PC-3 (cell line): ENCODE measurements at regions not wholly inside any gene's neighbourhood (a gene's known extent, or its start where the extent isn't known, plus 50 kb on each side); places are given as distances from the start of the nearest gene placed in this dataset.

Experiments
- CTCF ChIP-seq: fragments of 300-600 bp; sonication (generic); conservative IDR thresholded peaks from 2 replicates; pipeline ENCODE4 v1.5.1; 2017; ENCODE audit warnings: antibody characterized with exemption, low read depth, mild to moderate bottlenecking, low read length
- EZH2 ChIP-seq: fragments of 300-600 bp; sonication (generic); IDR thresholded peaks from one replicate; pipeline ENCODE4 v1.6.1; 2017; ENCODE audit warnings: antibody characterized with exemption, mild to moderate bottlenecking, low read length; ENCODE audit not compliant: unreplicated experiment
- EZH2phosphoT487 ChIP-seq: fragments of 300-600 bp; sonication (generic); IDR thresholded peaks from 2 replicates; pipeline ENCODE4 v1.6.1; 2018; ENCODE audit warnings: mild to moderate bottlenecking, antibody characterized with exemption, low read length, borderline replicate concordance

GRCh38 chr1:30819244-30819571 lies 61.6 kb upstream of the LAPTM5 start:
- TF ChIP-seq EZH2phosphoT487, result no peak
- TF ChIP-seq CTCF, result no peak
- TF ChIP-seq EZH2, result no peak
